Skeletal muscle satellite cell (primary cell): ENCODE measurements at regions not wholly inside any gene's neighbourhood (a gene's known extent, or its start where the extent isn't known, plus 50 kb on each side); places are given as distances from the start of the nearest gene placed in this dataset.

Experiments used
- H3K27me3 ChIP-seq: 2 replicates; pipeline ENCODE4 v1.7.0; 2013; ENCODE audit warnings: low read length; ENCODE audit not compliant: control insufficient read depth, insufficient read depth
- H3K36me3 ChIP-seq: 2 replicates; pipeline ENCODE4 v1.7.0; 2013; ENCODE audit warnings: mild to moderate bottlenecking, control low read depth, low read length; ENCODE audit not compliant: insufficient read depth
- H3K4me1 ChIP-seq: 2 replicates; pipeline ENCODE4 v1.7.0; 2013; ENCODE audit warnings: low read length; ENCODE audit not compliant: control insufficient read depth, insufficient read depth
- H3K4me2 ChIP-seq: 2 replicates; pipeline ENCODE4 v1.7.0; 2013; ENCODE audit warnings: mild to moderate bottlenecking, low read length
- H3K4me3 ChIP-seq: 2 replicates; pipeline ENCODE4 v1.7.0; 2013; ENCODE audit warnings: low read length
- H3K9ac ChIP-seq: 2 replicates; pipeline ENCODE4 v1.7.0; 2013; ENCODE audit warnings: mild to moderate bottlenecking, low read depth, low read length, moderate library complexity
- H3K9me3 ChIP-seq: replicated peaks from 2 replicates; pipeline ENCODE4 v1.7.0; 2013; ENCODE audit warnings: mild to moderate bottlenecking, control low read depth, low read length

DNA sequence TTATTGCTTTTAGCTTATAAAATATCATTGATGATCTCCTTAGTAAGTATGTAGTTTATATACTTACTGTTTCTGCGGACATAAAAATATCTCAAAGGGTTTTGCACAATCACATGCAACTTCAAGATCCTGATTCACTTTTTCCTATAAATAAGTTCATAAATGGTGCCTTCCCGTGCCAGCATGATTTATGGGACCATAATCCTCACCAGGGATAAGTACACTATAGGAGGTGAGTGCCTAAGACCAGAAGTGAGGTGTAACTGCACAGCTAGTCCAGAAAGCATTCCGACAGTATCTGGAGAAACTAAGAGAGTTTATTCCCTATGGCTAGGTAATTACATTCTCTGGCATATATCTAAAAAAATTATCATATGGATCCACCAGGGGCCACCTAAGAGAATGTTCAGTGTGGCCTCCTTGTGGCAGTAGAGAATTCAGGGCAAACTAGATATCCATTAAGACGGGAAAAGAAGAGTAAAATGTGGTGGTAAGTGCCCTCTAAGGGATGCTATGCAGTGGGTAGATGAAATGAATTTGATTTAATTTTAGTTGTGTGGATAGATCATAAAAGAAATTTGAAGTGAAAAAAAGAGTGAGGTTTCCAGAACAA is 402.5 kb upstream of the SLC24A2 start:
- Histone ChIP-seq H3K27me3 (no peaks in the 10 kb centered on the region), H3K9ac (no peak overlapping the region), H3K4me3 (no peak overlapping the region), H3K4me1 (no peaks in the 10 kb centered on the region), H3K36me3 (no peaks in the 10 kb centered on the region), H3K9me3 (no peaks in the 10 kb centered on the region), H3K4me2 (no peak overlapping the region)

GRCh38 chr9:20189871-20190270 is 401.0 kb upstream of the SLC24A2 start:
- no peaks in the 10 kb centered on the region for H3K36me3 ChIP-seq
- H3K4me2 ChIP-seq = no peak overlapping the region
- H3K27me3 ChIP-seq = no peaks in the 10 kb centered on the region
- H3K9ac ChIP-seq = no peak overlapping the region
- no peak overlapping the region for H3K4me3 ChIP-seq
- no peaks in the 10 kb centered on the region for H3K9me3 ChIP-seq
- H3K4me1 ChIP-seq = no peaks in the 10 kb centered on the region

DNA sequence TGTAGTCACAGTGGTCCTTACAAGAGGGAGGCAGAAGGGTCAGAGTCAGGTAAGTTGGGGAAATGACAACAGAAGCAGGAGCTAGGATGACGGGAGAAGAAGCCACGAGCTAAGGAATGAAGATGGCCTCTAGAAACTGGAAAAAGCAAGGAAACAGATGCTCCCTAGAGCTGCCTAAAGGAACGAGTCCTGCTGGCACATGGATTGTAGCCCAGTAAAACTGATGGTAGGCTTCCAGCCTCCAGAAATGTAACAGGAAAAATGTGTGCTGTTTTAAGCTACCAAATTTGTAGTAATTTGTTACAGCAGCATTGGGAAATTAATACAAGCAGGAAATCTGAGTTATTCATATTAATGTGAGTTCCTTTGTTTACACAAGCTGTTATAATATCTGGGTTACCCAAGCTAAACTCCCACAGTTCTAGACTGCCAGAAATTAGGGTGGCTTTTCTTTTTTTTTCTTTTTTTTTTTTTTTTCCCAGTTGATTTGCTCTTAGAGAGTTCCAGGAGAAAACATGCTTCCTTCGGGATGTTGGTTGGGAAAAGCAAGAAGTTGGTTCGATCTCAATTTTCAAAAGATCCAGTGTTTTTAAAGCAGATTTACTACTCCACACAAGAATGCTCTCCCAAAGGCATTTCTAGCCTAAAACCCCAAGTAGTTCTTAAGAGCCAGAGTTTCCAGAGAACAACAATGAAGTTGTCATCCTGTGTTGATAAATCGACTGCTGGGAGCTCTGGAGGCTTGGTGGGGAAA is 400.0 kb upstream of the SLC24A2 start:
- H3K9ac ChIP-seq = no peak overlapping the region
- H3K36me3 ChIP-seq = no peaks in the 10 kb centered on the region
- H3K4me2 ChIP-seq = no peak overlapping the region
- no peaks in the 10 kb centered on the region for H3K27me3 ChIP-seq
- H3K4me1 ChIP-seq = no peaks in the 10 kb centered on the region
- H3K4me3 ChIP-seq = no peak overlapping the region
- no peaks in the 10 kb centered on the region for H3K9me3 ChIP-seq

- H3K4me1 ChIP-seq = no peaks in the 10 kb centered on the region
- H3K9me3 ChIP-seq = no peaks in the 10 kb centered on the region
- H3K27me3 ChIP-seq = no peaks in the 10 kb centered on the region
- H3K4me3 ChIP-seq = no peak overlapping the region
- H3K4me2 ChIP-seq = no peak overlapping the region
- no peaks in the 10 kb centered on the region for H3K36me3 ChIP-seq
- H3K9ac ChIP-seq = no peak overlapping the region
Observed at GRCh38 chr9:20187318-20187717, 398.5 kb upstream of the SLC24A2 start.

DNA sequence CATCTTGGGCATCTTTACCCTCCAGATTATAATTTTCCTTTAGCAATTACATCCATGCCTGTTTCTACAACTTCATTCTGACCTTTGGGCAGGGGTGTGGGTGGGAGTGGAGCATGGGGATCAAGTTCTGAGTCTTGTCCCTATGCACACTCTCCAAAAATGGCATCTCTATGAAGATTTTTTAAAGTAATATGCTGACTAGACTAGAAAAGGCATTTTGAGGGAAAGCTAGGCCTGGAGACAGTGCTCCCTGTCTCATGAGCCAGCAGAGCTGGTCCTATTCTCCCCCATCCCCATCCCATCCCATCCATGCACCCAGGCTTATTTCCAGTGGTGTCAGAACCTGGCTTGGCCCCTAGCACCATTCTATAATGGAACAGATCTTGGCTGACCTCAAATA is 398.0 kb upstream of the SLC24A2 start:
- no peak overlapping the region for H3K9ac ChIP-seq
- no peaks in the 10 kb centered on the region for H3K9me3 ChIP-seq
- no peaks in the 10 kb centered on the region for H3K36me3 ChIP-seq
- H3K27me3 ChIP-seq = no peaks in the 10 kb centered on the region
- no peak overlapping the region for H3K4me2 ChIP-seq
- no peak overlapping the region for H3K4me3 ChIP-seq
- no peaks in the 10 kb centered on the region for H3K4me1 ChIP-seq

DNA sequence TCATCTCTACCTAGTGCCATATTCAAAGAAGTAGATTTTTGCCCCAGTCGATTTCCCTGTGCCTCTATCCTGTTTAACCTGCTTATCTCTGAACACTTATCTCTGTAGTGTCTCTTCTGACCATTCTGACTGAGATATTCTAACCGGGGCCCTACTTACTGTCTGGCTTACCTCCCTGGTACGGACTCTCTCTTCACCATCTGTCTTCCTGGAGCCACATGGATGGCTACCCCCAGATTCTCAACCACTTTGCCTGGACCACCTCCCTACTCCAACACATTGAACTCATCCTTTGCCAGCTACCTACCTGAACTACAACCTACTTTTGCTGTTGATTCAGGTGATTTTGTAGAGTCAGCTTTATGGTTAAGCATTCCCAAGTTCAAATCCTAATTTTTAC is 397.4 kb upstream of the SLC24A2 start:
- no peaks in the 10 kb centered on the region for H3K9me3 ChIP-seq
- no peaks in the 10 kb centered on the region for H3K36me3 ChIP-seq
- no peak overlapping the region for H3K4me2 ChIP-seq
- H3K9ac ChIP-seq = no peak overlapping the region
- H3K4me3 ChIP-seq = no peak overlapping the region
- H3K27me3 ChIP-seq = no peaks in the 10 kb centered on the region
- H3K4me1 ChIP-seq = no peaks in the 10 kb centered on the region

GRCh38 chr9:20184541-20184940 is 395.7 kb upstream of the SLC24A2 start:
- H3K9ac ChIP-seq = no peak overlapping the region
- no peak overlapping the region for H3K4me3 ChIP-seq
- no peak overlapping the region for H3K4me2 ChIP-seq
- no peaks in the 10 kb centered on the region for H3K27me3 ChIP-seq
- no peaks in the 10 kb centered on the region for H3K36me3 ChIP-seq
- no peaks in the 10 kb centered on the region for H3K9me3 ChIP-seq
- H3K4me1 ChIP-seq = no peaks in the 10 kb centered on the region

GRCh38 chr9:20178679-20179078 is 389.8 kb upstream of the SLC24A2 start:
- no peaks in the 10 kb centered on the region for H3K36me3 ChIP-seq
- H3K4me3 ChIP-seq = no peak overlapping the region
- no peak overlapping the region for H3K9ac ChIP-seq
- H3K9me3 ChIP-seq = no peaks in the 10 kb centered on the region
- H3K27me3 ChIP-seq = no peaks in the 10 kb centered on the region
- no peak overlapping the region for H3K4me2 ChIP-seq
- no peaks in the 10 kb centered on the region for H3K4me1 ChIP-seq

GRCh38 chr9:20178197-20178596 is 389.4 kb upstream of the SLC24A2 start:
- H3K27me3 ChIP-seq = no peaks in the 10 kb centered on the region
- H3K9me3 ChIP-seq = no peaks in the 10 kb centered on the region
- H3K4me3 ChIP-seq = no peak overlapping the region
- H3K4me1 ChIP-seq = no peaks in the 10 kb centered on the region
- H3K4me2 ChIP-seq = no peak overlapping the region
- no peaks in the 10 kb centered on the region for H3K36me3 ChIP-seq
- no peak overlapping the region for H3K9ac ChIP-seq

DNA sequence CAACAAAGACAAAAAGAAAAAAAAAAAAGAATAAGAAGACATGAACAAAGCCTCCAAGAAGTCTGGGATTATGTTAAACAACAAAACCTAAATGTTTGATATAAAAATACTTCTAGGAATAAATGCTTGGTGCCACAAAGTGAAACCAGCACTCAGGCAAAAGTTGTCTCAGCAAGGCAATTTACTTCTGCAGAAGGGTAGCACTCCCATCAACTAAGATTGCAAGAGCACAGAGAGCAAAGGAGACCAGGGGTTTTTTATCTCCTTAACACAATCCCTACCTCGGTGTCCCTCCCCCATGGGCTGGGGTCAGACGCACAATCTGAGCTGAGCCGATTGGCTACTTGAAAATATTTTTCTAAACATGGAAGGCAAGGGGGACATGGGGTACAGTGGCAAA is 381.3 kb upstream of the SLC24A2 start:
- Histone ChIP-seq H3K9ac (no peak overlapping the region), H3K4me1 (no peaks in the 10 kb centered on the region), H3K27me3 (no peaks in the 10 kb centered on the region), H3K9me3 (peaks cover 14% of the 10 kb centered on the region), H3K4me3 (no peak overlapping the region), H3K36me3 (no peaks in the 10 kb centered on the region), H3K4me2 (no peak overlapping the region)

- Histone ChIP-seq H3K9ac (no peak overlapping the region), H3K4me2 (no peak overlapping the region)
Observed at GRCh38 chr9:20152151-20152725, 363.4 kb upstream of the SLC24A2 start.

GRCh38 chr9:20148416-20148815 is 359.6 kb upstream of the SLC24A2 start:
- Histone ChIP-seq H3K9me3 (no peaks in the 10 kb centered on the region), H3K27me3 (no peaks in the 10 kb centered on the region), H3K36me3 (no peaks in the 10 kb centered on the region), H3K9ac (no peak overlapping the region), H3K4me1 (peaks cover 4% of the 10 kb centered on the region), H3K4me3 (no peak overlapping the region), H3K4me2 (no peak overlapping the region)

More at GRCh38 chr9:20152151-20152725, 363.4 kb upstream of the SLC24A2 start:
- H3K9me3 ChIP-seq = no peaks in the 10 kb centered on the region
- no peaks in the 10 kb centered on the region for H3K4me1 ChIP-seq
- no peak overlapping the region for H3K4me3 ChIP-seq
- H3K27me3 ChIP-seq = no peaks in the 10 kb centered on the region
- no peaks in the 10 kb centered on the region for H3K36me3 ChIP-seq
